Left ventricle myocardium inferior (tissue), 1 donor: ENCODE measurements at regions not wholly inside any gene's neighbourhood (a gene's known extent, or its start where the extent isn't known, plus 50 kb on each side); places are given as distances from the start of the nearest gene placed in this dataset.

ENCODE experiments used
- DNase-seq: peaks from one replicate; pipeline ENCODE4 v3.0.0-alpha.2; 2020
- H3K27ac ChIP-seq: fragments of 200-600 bp; replicated peaks from 2 replicates; pipeline ENCODE4 v1.8.0; 2021
- H3K27me3 ChIP-seq: fragments of 200-600 bp; 2 replicates; pipeline ENCODE4 v1.8.0; 2021; ENCODE audit warnings: low read depth
- H3K36me3 ChIP-seq: fragments of 200-600 bp; 2 replicates; pipeline ENCODE4 v1.8.0; 2021
- H3K4me1 ChIP-seq: fragments of 200-600 bp; 2 replicates; pipeline ENCODE4 v1.8.0; 2021
- H3K4me3 ChIP-seq: fragments of 200-600 bp; 2 replicates; pipeline ENCODE4 v1.8.0; 2021; ENCODE audit warnings: mild to moderate bottlenecking, moderate library complexity
- H3K9me3 ChIP-seq: fragments of 200-600 bp; replicated peaks from 2 replicates; pipeline ENCODE4 v1.8.0; 2021
- CTCF ChIP-seq: fragments of 200-600 bp; IDR thresholded peaks from 2 replicates; pipeline ENCODE4 v1.8.0; 2021; ENCODE audit warnings: antibody characterized with exemption, mild to moderate bottlenecking, borderline replicate concordance
- intact Hi-C: fragments of 100-400 bp; cut with micrococcal nuclease; formaldehyde crosslinking; loops from one replicate; pipeline ENCODE4 v1.11.0; 2022
- donor health status: DM: no; HTN: yes; CAD: no; lungs with severe emphysema.

DNA sequence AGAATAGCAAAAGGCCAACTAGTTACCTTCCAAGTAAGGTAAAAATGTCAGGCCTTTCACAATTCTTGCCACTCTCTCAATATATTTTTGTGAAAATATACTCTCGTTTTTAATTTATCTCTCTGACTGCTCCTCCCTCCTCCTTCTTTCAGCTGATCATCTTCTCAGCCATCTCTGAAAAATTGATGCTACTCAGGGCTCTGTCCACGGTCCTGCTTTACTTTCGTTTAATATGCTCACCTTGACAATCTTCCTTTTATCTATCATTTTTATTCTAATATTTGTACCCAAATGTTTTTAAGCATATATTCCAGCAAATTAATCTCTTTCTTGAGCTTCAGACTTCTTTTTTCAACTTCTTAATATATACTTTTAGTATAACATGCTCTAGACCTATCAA, 1362.1 kb downstream of the ROBO1 start:
- no peaks in the 10 kb centered on the region for H3K27me3 ChIP-seq
- no peak overlapping the region for H3K27ac ChIP-seq
- no peaks in the 10 kb centered on the region for H3K36me3 ChIP-seq
- H3K4me3 ChIP-seq, result no peak overlapping the region
- no peak for DNase-seq
- intact Hi-C loops, result no loop called here
- no peaks in the 10 kb centered on the region for H3K9me3 ChIP-seq
- no peak for TF ChIP-seq CTCF
- H3K4me1 ChIP-seq, result no peaks in the 10 kb centered on the region

- no peak for DNase-seq
- Histone ChIP-seq H3K9me3 (no peaks in the 10 kb centered on the region), H3K4me3 (no peak overlapping the region), H3K36me3 (no peaks in the 10 kb centered on the region), H3K4me1 (no peaks in the 10 kb centered on the region), H3K27me3 (no peaks in the 10 kb centered on the region), H3K27ac (no peak overlapping the region)
- intact Hi-C loops, result no loop called here
- no peak for TF ChIP-seq CTCF
These were observed 1361.4 kb downstream of the ROBO1 start for GRCh38 chr3:78406396-78406795.

- H3K27ac ChIP-seq, result no peak overlapping the region
- no peak overlapping the region for H3K4me3 ChIP-seq
- H3K4me1 ChIP-seq, result no peaks in the 10 kb centered on the region
- H3K9me3 ChIP-seq, result no peaks in the 10 kb centered on the region
- no peaks in the 10 kb centered on the region for H3K27me3 ChIP-seq
- TF ChIP-seq CTCF, result no peak
- intact Hi-C loops, result no loop called here
- H3K36me3 ChIP-seq, result no peaks in the 10 kb centered on the region
- DNase-seq, result no peak
These were observed 1357.7 kb downstream of the ROBO1 start for GRCh38 chr3:78410077-78410476.

DNA sequence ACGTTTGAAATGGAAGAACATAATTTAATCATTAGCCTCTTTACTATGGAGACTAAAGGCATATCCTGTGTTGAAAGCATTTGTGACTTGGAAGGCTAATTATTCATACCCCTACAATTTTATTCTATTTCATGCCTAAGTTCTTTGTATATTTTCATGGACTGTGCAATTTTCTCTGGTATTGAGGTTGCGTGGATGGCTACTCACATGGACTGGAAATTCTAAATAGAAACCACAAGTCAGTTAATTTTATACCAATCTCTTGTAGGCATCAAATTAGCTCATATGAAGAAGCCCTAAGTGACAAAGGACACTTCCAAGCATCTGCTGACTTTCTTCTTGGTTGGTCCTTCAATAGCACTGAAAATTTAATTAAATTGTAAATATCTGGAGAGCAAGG, 1353.5 kb downstream of the ROBO1 start:
- TF ChIP-seq CTCF, result no peak
- H3K4me1 ChIP-seq, result no peaks in the 10 kb centered on the region
- intact Hi-C loops, result no loop called here
- H3K9me3 ChIP-seq, result no peaks in the 10 kb centered on the region
- H3K27me3 ChIP-seq, result no peaks in the 10 kb centered on the region
- no peaks in the 10 kb centered on the region for H3K36me3 ChIP-seq
- no peak overlapping the region for H3K27ac ChIP-seq
- no peak overlapping the region for H3K4me3 ChIP-seq
- DNase-seq, result no peak

DNA sequence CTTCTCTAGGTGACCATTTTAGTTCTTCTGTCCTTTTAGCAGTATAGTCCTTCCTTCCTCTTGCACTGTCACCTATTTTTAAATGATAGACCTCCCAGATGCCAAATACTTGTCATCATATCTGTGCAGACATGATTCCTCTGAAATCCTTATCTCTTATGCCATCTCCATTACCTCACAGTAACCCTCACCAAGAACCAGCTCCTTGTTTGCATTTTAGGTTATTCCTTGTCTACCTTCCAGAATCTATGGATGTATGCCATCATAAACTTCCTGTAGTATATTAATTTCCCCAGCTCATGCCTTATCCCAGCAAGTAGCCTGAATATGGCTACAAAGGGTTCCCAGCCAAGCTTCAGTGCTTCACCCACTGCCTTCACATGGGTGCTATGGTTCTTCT, 1347.2 kb downstream of the ROBO1 start:
- H3K4me1 ChIP-seq, result no peaks in the 10 kb centered on the region
- no peak overlapping the region for H3K27ac ChIP-seq
- H3K27me3 ChIP-seq, result no peaks in the 10 kb centered on the region
- intact Hi-C loops, result no loop called here
- no peaks in the 10 kb centered on the region for H3K9me3 ChIP-seq
- H3K4me3 ChIP-seq, result no peak overlapping the region
- no peak for TF ChIP-seq CTCF
- no peak for DNase-seq
- no peaks in the 10 kb centered on the region for H3K36me3 ChIP-seq

DNA sequence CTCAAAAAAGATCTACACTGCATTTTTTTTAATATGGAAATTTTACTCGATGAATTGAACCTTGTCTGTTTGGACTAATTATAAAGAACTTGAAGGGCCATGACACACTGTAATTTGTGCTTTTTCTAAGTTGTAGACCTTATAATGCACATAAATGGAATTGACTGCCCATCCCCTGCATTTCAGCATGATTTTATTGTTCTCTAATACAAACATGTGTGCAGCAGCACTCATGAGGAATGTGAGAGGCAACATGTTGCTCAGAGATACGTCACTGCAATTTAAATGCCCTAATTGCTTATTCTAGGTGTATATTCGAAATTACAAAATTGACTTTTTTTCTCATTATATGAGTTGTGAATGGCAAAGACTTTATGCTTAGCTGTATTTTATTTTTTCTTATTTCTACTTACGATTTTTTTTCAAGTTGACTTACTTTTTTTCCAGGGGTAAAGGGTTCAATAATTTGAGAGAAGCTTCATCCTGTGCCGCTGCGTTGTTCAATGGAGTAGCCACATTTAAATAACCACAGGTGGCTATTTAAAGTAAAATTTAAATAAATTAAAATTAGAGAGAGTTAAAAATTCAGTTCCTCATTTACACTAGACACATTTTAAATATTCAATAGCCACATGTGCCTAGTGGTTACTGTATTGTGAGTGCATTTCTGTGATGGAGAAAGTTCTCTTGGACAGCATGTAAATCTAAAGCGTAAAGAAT, 1346.4 kb downstream of the ROBO1 start:
- Histone ChIP-seq H3K27me3 (no peaks in the 10 kb centered on the region), H3K36me3 (no peaks in the 10 kb centered on the region), H3K4me1 (no peaks in the 10 kb centered on the region), H3K27ac (no peak overlapping the region), H3K4me3 (no peak overlapping the region), H3K9me3 (no peaks in the 10 kb centered on the region)
- intact Hi-C loops, result no loop called here
- DNase-seq, result no peak
- TF ChIP-seq CTCF, result no peak
